HCT116 (cell line): ENCODE measurements at regions not wholly inside any gene's neighbourhood (a gene's known extent, or its start where the extent isn't known, plus 50 kb on each side); places are given as distances from the start of the nearest gene placed in this dataset.

Experiments used
- ATAC-seq: fragments of 200-7000 bp; cut with Tn5 transposase; 2 replicates; pipeline ENCODE4 v1.9.1; 2020; ENCODE audit warnings: mild to moderate bottlenecking, moderate library complexity
- BruUV-seq: library from RNA; stranded (reverse); fragments of 400-500 nt; replicated peaks from 2 replicates; lab custom pipeline; 2021; lab: Mats Ljungman, UMichigan
- CTCF ChIA-PET: fragments of 300-600 bp; sonication (Branson Sonifier 250); formaldehyde crosslinking; loops from one replicate; lab custom pipeline; 2021; ENCODE audit warnings: antibody characterized with exemption; lab: Charles Lee
- POLR2A ChIA-PET: fragments of 300-600, 350-600 bp; sonication (Branson Sonifier 250); formaldehyde crosslinking; loops from one replicate; lab custom pipeline; 2021; ENCODE audit warnings: antibody characterized with exemption; lab: Charles Lee
- RAD21 ChIA-PET, 2 experiments: fragments of 300-600 bp; sonication (Branson Sonifier 250); formaldehyde crosslinking; loops; one replicate each; lab custom pipeline; 2023; ENCODE audit warnings: low total read pairs in 2 of 2; ENCODE audit not compliant: uncharacterized antibody in 2 of 2, unreplicated experiment in 2 of 2, low non-redundant PET in 1 of 2; lab: Charles Lee
- DNase-seq: peaks from one replicate; pipeline ENCODE4 v3.0.0-alpha.2; 2010; ENCODE audit warnings: low read depth, low spot score
- H2AFZ ChIP-seq: fragments of 200-600 bp; shearing (Covaris generic), sonication (generic); 2 replicates; pipeline ENCODE4 v1.6.1; 2017; ENCODE audit warnings: low read depth, mixed run types, mixed read lengths, antibody characterized with exemption, low read length; ENCODE audit not compliant: poor library complexity, severe bottlenecking
- H3K27ac ChIP-seq: 2 replicates; pipeline ENCODE4 v1.5.1; 2012; ENCODE audit warnings: low read depth, low read length
- H3K27me3 ChIP-seq: fragments of 200-600 bp; sonication (generic); 2 replicates; pipeline ENCODE4 v1.6.1; 2016; ENCODE audit warnings: mixed run types, low read length, mixed read lengths; ENCODE audit not compliant: insufficient read depth
- H3K36me3 ChIP-seq, 2 experiments: fragments of 200-500 bp in 1 of 2; fragments of 200-600 bp in 1 of 2; sonication (Bioruptor generic) in 1 of 2; sonication (generic) in 1 of 2; 2 replicates each; pipeline versions ENCODE4 v1.5.1 to v1.6.1; 2014 to 2016; ENCODE audit warnings: low read length in 2 of 2, inconsistent platforms in 1 of 2, mixed read lengths in 1 of 2, mixed run types in 1 of 2; ENCODE audit not compliant: insufficient read depth in 2 of 2, control insufficient read depth in 1 of 2
- H3K4me1 ChIP-seq, 2 experiments: fragments of 200-600 bp in 1 of 2; sonication (generic) in 1 of 2; 2 replicates each; pipeline versions ENCODE4 v1.5.1 to v1.6.1; 2012 to 2017; ENCODE audit warnings: low read length in 2 of 2, inconsistent platforms in 1 of 2, mild to moderate bottlenecking in 1 of 2, mixed read lengths in 1 of 2, mixed run types in 1 of 2, moderate library complexity in 1 of 2; ENCODE audit not compliant: insufficient read depth in 2 of 2, control insufficient read depth in 1 of 2
- H3K4me2 ChIP-seq: fragments of 200-600 bp; sonication (generic); 2 replicates; pipeline ENCODE4 v1.6.1; 2017; ENCODE audit warnings: mixed run types, low read length, mixed read lengths
- H3K4me3 ChIP-seq, 2 experiments: fragments of 200-600 bp in 1 of 2; sonication (generic) in 1 of 2; replicated peaks in 1 of 2; 2 replicates each; pipeline ENCODE4 v1.5.1; 2011 to 2016; ENCODE audit warnings: low read length in 2 of 2, control low read depth in 1 of 2, low read depth in 1 of 2, mild to moderate bottlenecking in 1 of 2, mixed read lengths in 1 of 2, mixed run types in 1 of 2
- H3K79me2 ChIP-seq: fragments of 200-600 bp; sonication (generic); 2 replicates; pipeline ENCODE4 v1.6.1; 2017; ENCODE audit warnings: mild to moderate bottlenecking, mixed run types, low read length, moderate library complexity, mixed read lengths; ENCODE audit not compliant: insufficient read depth
- H3K9ac ChIP-seq: fragments of 200-600 bp; sonication (generic); 2 replicates; pipeline ENCODE4 v1.6.1; 2016; ENCODE audit warnings: low read length, mixed read lengths
- H3K9me2 ChIP-seq: fragments of 200-600 bp; sonication (generic), shearing (Covaris generic); 2 replicates; pipeline ENCODE4 v1.6.1; 2017; ENCODE audit warnings: mixed run types, mild to moderate bottlenecking, moderate library complexity; ENCODE audit not compliant: insufficient read depth
- H3K9me3 ChIP-seq, 2 experiments: fragments of 200-500 bp in 1 of 2; fragments of 200-600 bp in 1 of 2; sonication (Bioruptor generic) in 1 of 2; sonication (generic) in 1 of 2; 2 replicates each; pipeline ENCODE4 v1.6.1; 2014 to 2017; ENCODE audit warnings: low read length in 2 of 2, mixed read lengths in 2 of 2, inconsistent platforms in 1 of 2, low read depth in 1 of 2, mild to moderate bottlenecking in 1 of 2, mixed run types in 1 of 2, moderate library complexity in 1 of 2; ENCODE audit not compliant: control insufficient read depth in 1 of 2, insufficient read depth in 1 of 2
- H4K20me1 ChIP-seq: fragments of 200-600 bp; sonication (generic), shearing (Covaris generic); 2 replicates; pipeline ENCODE4 v1.6.1; 2017; ENCODE audit warnings: mixed run types, mild to moderate bottlenecking, moderate library complexity; ENCODE audit not compliant: insufficient read depth
- ATF3 ChIP-seq: IDR thresholded peaks from 2 replicates; pipeline ENCODE4 v1.6.1; 2012
- CBX3 ChIP-seq: IDR thresholded peaks from 2 replicates; pipeline ENCODE4 v1.6.1; 2012; ENCODE audit warnings: low read depth
- CEBPB ChIP-seq: IDR thresholded peaks from 2 replicates; pipeline ENCODE4 v1.6.1; 2012; ENCODE audit warnings: low read depth
- EZH2phosphoT487 ChIP-seq: fragments of 200-600 bp; IDR thresholded peaks from 2 replicates; pipeline ENCODE4 v1.6.1; 2018; ENCODE audit warnings: antibody characterized with exemption, borderline replicate concordance
- intact Hi-C: fragments of 100-400 bp; cut with micrococcal nuclease; formaldehyde crosslinking; loops from 2 replicates; pipeline ENCODE4 v1.10.0; 2022

- Histone ChIP-seq H3K27ac (no peak overlapping the region), H3K27me3 (0 out of 2 replicates have a peak, but pooled peaks cover 4% of the 10 kb centered on the region)
- no peak for TF ChIP-seq CBX3
- TF ChIP-seq EZH2phosphoT487, result no peak
- TF ChIP-seq, all 23 proteins: peak for 0
- Histone ChIP-seq H4K20me1 (no peaks in the 10 kb centered on the region), H3K4me1 (no peaks in the 10 kb centered on the region), H2AFZ (no peak overlapping the region), H3K36me3 (no peaks in the 10 kb centered on the region), H3K4me3 (no peak overlapping the region), H3K9me2 (no peaks in the 10 kb centered on the region), H3K4me2 (no peak overlapping the region), H3K9ac (no peak overlapping the region), H3K79me2 (no peaks in the 10 kb centered on the region), H3K9me3 (no peaks in the 10 kb centered on the region)
- BruUV-seq, result no TSS peak
- POLR2A ChIA-PET, result no interaction called here
- DNase-seq, result no peak
- RAD21 ChIA-PET, result no interaction called here
- intact Hi-C loops, result no loop called here
- CTCF ChIA-PET, result no interaction called here
- no peak for ATAC-seq
Observed at GRCh38 chr10:45147000-45147399, 146.3 kb downstream of the ZNF22 start.

GRCh38 chr10:45150997-45151396 lies 150.3 kb downstream of the ZNF22 start:
- Histone ChIP-seq H3K27me3 (no peaks in the 10 kb centered on the region), H3K4me3 (no peak overlapping the region), H3K9me2 (no peaks in the 10 kb centered on the region), H3K36me3 (no peaks in the 10 kb centered on the region), H3K79me2 (no peaks in the 10 kb centered on the region), H3K9ac (no peak overlapping the region), H3K4me1 (no peaks in the 10 kb centered on the region), H2AFZ (no peak overlapping the region), H4K20me1 (no peaks in the 10 kb centered on the region), H3K9me3 (no peaks in the 10 kb centered on the region), H3K27ac (no peak overlapping the region), H3K4me2 (no peak overlapping the region)
- DNase-seq, result no peak
- no TSS peak for BruUV-seq
- POLR2A ChIA-PET, result no interaction called here
- RAD21 ChIA-PET, result no interaction called here
- CTCF ChIA-PET, result no interaction called here
- TF ChIP-seq CEBPB (no peak), ATF3 (no peak)
- ATAC-seq, result no peak
- intact Hi-C loops, result no loop called here
